H1 (cell line): ENCODE measurements at regions not wholly inside any gene's neighbourhood (a gene's known extent, or its start where the extent isn't known, plus 50 kb on each side); places are given as distances from the start of the nearest gene placed in this dataset.

Experiments
- HDAC2 ChIP-seq, 2 experiments: fragments of 300-600 bp in 1 of 2; sonication (generic) in 1 of 2; IDR thresholded peaks; 2 replicates each; pipeline ENCODE4 v1.6.1; 2011 to 2012; ENCODE audit warnings: low read depth in 2 of 2, low read length in 2 of 2, mild to moderate bottlenecking in 2 of 2, moderate library complexity in 2 of 2, borderline replicate concordance in 1 of 2, inconsistent platforms in 1 of 2
- JUN ChIP-seq: IDR thresholded peaks from 2 replicates; pipeline ENCODE4 v1.6.1; 2011; ENCODE audit warnings: low read depth, mild to moderate bottlenecking, improper control_type of control experiment, low read length
- NRF1 ChIP-seq: IDR thresholded peaks from 2 replicates; pipeline ENCODE4 v1.6.1; 2011; ENCODE audit warnings: mild to moderate bottlenecking, low read depth, low read length, improper control_type of control experiment
- POLR2AphosphoS5 ChIP-seq: IDR thresholded peaks from 2 replicates; pipeline ENCODE4 v1.6.1; 2011; ENCODE audit warnings: low read depth, low read length
- TF ChIP-seq, protein P1 (sequence below), 3 experiments: IDR thresholded peaks; 1 replicate in 2 of 3; 2 replicates in 1 of 3; pipeline versions ENCODE4 v1.5.1 to v1.6.1; 2011; ENCODE audit warnings: low read length in 3 of 3, mild to moderate bottlenecking in 3 of 3, inconsistent platforms in 2 of 3, low read depth in 1 of 3, moderate library complexity in 1 of 3; ENCODE audit not compliant: insufficient read depth in 1 of 3; ENCODE audit errors: control extremely low read depth in 1 of 3
- TF ChIP-seq, protein P2 (sequence below): fragments of 300-600 bp; sonication (generic); IDR thresholded peaks from 2 replicates; pipeline ENCODE4 v1.7.1; 2012; ENCODE audit warnings: low read length, moderate library complexity, mild to moderate bottlenecking, inconsistent platforms; ENCODE audit not compliant: insufficient replicate concordance
- TF ChIP-seq, protein P3 (sequence below): IDR thresholded peaks from 2 replicates; pipeline ENCODE4 v1.6.1; 2011; ENCODE audit warnings: low read depth, mild to moderate bottlenecking, low read length; ENCODE audit not compliant: insufficient read depth

DNA sequence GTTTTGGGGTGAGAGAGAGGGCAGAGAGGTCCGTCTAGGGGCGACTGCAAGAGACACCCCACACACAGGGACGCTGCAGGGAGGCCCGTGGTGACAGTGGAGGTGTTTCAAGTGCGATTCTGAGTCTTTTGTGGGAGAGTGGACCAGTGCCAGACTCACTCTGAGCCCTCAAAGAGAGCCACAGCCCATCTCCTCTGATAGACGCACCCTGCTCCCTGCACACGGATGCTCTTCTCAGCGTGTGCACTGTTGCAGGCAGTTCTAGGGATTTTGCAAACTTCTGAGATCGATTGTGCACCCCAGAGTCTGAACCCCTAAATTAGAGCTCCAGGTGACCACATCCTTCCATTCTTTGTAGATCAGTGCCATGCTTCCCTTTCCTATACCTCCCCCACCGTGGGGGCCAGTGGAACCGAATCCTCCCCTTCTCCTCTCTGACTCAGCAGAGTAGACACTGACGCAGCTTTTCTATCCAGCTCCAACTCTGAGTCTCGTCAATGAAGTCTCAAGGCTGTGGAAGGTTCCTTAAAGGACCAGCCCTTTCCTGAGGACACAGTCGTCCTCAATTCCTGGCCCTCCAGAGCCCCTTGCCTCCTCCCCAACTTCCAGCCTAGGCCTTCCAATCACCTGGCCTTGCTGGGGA, 83.8 kb downstream of the TMEM130 start:
- TF ChIP-seq HDAC2 (IDR thresholded peaks at IDR 0.05; ENCODE audit: borderline replicate concordance in 1 of 2, low read depth in 2 of 2, low read length in 2 of 2) (no peak), JUN (no peak), NRF1 (no peak), POLR2AphosphoS5 (no peak)
- TF ChIP-seq, protein P1, sequence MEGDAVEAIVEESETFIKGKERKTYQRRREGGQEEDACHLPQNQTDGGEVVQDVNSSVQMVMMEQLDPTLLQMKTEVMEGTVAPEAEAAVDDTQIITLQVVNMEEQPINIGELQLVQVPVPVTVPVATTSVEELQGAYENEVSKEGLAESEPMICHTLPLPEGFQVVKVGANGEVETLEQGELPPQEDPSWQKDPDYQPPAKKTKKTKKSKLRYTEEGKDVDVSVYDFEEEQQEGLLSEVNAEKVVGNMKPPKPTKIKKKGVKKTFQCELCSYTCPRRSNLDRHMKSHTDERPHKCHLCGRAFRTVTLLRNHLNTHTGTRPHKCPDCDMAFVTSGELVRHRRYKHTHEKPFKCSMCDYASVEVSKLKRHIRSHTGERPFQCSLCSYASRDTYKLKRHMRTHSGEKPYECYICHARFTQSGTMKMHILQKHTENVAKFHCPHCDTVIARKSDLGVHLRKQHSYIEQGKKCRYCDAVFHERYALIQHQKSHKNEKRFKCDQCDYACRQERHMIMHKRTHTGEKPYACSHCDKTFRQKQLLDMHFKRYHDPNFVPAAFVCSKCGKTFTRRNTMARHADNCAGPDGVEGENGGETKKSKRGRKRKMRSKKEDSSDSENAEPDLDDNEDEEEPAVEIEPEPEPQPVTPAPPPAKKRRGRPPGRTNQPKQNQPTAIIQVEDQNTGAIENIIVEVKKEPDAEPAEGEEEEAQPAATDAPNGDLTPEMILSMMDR (IDR thresholded peaks at IDR 0.05; ENCODE audit: control extremely low read depth in 1 of 3, insufficient read depth in 1 of 3, low read depth in 1 of 3, low read length in 3 of 3): no peak
- TF ChIP-seq, protein P2, sequence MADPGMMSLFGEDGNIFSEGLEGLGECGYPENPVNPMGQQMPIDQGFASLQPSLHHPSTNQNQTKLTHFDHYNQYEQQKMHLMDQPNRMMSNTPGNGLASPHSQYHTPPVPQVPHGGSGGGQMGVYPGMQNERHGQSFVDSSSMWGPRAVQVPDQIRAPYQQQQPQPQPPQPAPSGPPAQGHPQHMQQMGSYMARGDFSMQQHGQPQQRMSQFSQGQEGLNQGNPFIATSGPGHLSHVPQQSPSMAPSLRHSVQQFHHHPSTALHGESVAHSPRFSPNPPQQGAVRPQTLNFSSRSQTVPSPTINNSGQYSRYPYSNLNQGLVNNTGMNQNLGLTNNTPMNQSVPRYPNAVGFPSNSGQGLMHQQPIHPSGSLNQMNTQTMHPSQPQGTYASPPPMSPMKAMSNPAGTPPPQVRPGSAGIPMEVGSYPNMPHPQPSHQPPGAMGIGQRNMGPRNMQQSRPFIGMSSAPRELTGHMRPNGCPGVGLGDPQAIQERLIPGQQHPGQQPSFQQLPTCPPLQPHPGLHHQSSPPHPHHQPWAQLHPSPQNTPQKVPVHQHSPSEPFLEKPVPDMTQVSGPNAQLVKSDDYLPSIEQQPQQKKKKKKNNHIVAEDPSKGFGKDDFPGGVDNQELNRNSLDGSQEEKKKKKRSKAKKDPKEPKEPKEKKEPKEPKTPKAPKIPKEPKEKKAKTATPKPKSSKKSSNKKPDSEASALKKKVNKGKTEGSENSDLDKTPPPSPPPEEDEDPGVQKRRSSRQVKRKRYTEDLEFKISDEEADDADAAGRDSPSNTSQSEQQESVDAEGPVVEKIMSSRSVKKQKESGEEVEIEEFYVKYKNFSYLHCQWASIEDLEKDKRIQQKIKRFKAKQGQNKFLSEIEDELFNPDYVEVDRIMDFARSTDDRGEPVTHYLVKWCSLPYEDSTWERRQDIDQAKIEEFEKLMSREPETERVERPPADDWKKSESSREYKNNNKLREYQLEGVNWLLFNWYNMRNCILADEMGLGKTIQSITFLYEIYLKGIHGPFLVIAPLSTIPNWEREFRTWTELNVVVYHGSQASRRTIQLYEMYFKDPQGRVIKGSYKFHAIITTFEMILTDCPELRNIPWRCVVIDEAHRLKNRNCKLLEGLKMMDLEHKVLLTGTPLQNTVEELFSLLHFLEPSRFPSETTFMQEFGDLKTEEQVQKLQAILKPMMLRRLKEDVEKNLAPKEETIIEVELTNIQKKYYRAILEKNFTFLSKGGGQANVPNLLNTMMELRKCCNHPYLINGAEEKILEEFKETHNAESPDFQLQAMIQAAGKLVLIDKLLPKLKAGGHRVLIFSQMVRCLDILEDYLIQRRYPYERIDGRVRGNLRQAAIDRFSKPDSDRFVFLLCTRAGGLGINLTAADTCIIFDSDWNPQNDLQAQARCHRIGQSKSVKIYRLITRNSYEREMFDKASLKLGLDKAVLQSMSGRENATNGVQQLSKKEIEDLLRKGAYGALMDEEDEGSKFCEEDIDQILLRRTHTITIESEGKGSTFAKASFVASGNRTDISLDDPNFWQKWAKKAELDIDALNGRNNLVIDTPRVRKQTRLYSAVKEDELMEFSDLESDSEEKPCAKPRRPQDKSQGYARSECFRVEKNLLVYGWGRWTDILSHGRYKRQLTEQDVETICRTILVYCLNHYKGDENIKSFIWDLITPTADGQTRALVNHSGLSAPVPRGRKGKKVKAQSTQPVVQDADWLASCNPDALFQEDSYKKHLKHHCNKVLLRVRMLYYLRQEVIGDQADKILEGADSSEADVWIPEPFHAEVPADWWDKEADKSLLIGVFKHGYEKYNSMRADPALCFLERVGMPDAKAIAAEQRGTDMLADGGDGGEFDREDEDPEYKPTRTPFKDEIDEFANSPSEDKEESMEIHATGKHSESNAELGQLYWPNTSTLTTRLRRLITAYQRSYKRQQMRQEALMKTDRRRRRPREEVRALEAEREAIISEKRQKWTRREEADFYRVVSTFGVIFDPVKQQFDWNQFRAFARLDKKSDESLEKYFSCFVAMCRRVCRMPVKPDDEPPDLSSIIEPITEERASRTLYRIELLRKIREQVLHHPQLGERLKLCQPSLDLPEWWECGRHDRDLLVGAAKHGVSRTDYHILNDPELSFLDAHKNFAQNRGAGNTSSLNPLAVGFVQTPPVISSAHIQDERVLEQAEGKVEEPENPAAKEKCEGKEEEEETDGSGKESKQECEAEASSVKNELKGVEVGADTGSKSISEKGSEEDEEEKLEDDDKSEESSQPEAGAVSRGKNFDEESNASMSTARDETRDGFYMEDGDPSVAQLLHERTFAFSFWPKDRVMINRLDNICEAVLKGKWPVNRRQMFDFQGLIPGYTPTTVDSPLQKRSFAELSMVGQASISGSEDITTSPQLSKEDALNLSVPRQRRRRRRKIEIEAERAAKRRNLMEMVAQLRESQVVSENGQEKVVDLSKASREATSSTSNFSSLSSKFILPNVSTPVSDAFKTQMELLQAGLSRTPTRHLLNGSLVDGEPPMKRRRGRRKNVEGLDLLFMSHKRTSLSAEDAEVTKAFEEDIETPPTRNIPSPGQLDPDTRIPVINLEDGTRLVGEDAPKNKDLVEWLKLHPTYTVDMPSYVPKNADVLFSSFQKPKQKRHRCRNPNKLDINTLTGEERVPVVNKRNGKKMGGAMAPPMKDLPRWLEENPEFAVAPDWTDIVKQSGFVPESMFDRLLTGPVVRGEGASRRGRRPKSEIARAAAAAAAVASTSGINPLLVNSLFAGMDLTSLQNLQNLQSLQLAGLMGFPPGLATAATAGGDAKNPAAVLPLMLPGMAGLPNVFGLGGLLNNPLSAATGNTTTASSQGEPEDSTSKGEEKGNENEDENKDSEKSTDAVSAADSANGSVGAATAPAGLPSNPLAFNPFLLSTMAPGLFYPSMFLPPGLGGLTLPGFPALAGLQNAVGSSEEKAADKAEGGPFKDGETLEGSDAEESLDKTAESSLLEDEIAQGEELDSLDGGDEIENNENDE: no peak
- TF ChIP-seq, protein P3, sequence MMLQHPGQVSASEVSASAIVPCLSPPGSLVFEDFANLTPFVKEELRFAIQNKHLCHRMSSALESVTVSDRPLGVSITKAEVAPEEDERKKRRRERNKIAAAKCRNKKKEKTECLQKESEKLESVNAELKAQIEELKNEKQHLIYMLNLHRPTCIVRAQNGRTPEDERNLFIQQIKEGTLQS: no peak
